ENCODE measurements at regions not wholly inside any gene's neighbourhood (a gene's known extent, or its start where the extent isn't known, plus 50 kb on each side); places are given as distances from the start of the nearest gene placed in this dataset.

DNA sequence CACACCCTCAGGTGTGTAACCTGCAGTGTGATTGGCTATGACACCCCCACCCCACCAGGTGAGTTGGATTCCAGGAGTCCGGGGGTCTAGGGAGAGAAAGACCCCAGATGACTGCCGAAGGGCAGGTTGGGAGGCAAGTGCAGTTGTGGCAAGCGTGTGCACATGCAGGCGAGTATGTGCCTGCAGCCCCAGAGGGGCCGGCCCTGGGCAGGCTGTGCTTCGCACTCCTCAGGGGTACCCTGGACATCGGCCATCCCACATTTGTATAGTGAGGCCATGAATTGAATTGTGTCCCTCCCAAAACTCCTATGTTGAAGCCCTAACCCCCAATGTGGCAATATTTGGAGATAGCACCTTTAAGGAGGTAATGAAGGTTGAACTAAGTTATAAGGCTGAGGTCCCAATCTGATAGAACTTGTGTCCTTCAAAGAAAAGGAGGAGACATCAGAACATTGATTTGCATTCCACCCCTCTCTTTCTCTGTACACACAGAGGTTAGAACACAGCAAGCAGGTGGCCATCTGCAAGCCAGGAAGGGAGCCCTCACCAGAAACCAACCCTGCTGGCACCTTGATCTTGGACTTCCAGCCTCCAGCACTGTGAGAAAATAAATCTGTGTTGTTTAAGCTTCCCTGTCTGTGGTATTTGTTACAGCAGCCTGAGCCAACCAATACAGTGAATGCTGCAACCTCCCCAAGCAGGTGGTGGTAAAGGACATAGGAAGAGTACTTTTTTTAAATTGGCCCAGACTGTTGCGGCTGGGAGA, 241.8 kb downstream of the TFCP2L1 start:
- no peak for DNase-seq (ENCODE audit: low read depth)
- no peak for TF ChIP-seq CTCF (IDR thresholded peaks at IDR 0.05; ENCODE audit: insufficient read depth, low read length, poor library complexity, severe bottlenecking)
- H3K27me3 ChIP-seq (ENCODE audit: control insufficient read depth, insufficient read depth, low read length), result peaks cover 14% of the 10 kb centered on the region
- no peaks in the 10 kb centered on the region for H3K36me3 ChIP-seq (ENCODE audit: control insufficient read depth, insufficient read depth, low read length)
- H3K4me3 ChIP-seq (ENCODE audit: low read depth, low read length), result no peak overlapping the region

GRCh38 chr2:121043827-121044222, 241.2 kb downstream of the TFCP2L1 start:
- no peak for TF ChIP-seq CTCF (IDR thresholded peaks at IDR 0.05; ENCODE audit: insufficient read depth, low read length, poor library complexity, severe bottlenecking)
- no peak overlapping the region for H3K4me3 ChIP-seq (ENCODE audit: low read depth, low read length)

GRCh38 chr2:121044412-121044811, 240.6 kb downstream of the TFCP2L1 start:
- H3K36me3 ChIP-seq (ENCODE audit: control insufficient read depth, insufficient read depth, low read length), result no peaks in the 10 kb centered on the region
- H3K4me3 ChIP-seq (ENCODE audit: low read depth, low read length), result no peak overlapping the region
- peak; percentile 22 for TF ChIP-seq CTCF (IDR thresholded peaks at IDR 0.05; ENCODE audit: insufficient read depth, low read length, poor library complexity, severe bottlenecking)
- H3K27me3 ChIP-seq (ENCODE audit: control insufficient read depth, insufficient read depth, low read length), result peaks cover 16% of the 10 kb centered on the region
- no peak for DNase-seq (ENCODE audit: low read depth)

More at GRCh38 chr2:121043827-121044222, 241.2 kb downstream of the TFCP2L1 start:
- DNase-seq (ENCODE audit: low read depth), result no peak
- peaks cover 14% of the 10 kb centered on the region for H3K27me3 ChIP-seq (ENCODE audit: control insufficient read depth, insufficient read depth, low read length)
- H3K36me3 ChIP-seq (ENCODE audit: control insufficient read depth, insufficient read depth, low read length), result no peaks in the 10 kb centered on the region

- TF ChIP-seq CTCF (IDR thresholded peaks at IDR 0.05; ENCODE audit: insufficient read depth, low read length, poor library complexity, severe bottlenecking), result no peak
- no peaks in the 10 kb centered on the region for H3K36me3 ChIP-seq (ENCODE audit: control insufficient read depth, insufficient read depth, low read length)
- H3K4me3 ChIP-seq (ENCODE audit: low read depth, low read length), result no peak overlapping the region
- H3K27me3 ChIP-seq (ENCODE audit: control insufficient read depth, insufficient read depth, low read length), result peaks cover 16% of the 10 kb centered on the region
- no peak for DNase-seq (ENCODE audit: low read depth)
Observed at GRCh38 chr2:121045245-121045644, 239.8 kb downstream of the TFCP2L1 start.

DNA sequence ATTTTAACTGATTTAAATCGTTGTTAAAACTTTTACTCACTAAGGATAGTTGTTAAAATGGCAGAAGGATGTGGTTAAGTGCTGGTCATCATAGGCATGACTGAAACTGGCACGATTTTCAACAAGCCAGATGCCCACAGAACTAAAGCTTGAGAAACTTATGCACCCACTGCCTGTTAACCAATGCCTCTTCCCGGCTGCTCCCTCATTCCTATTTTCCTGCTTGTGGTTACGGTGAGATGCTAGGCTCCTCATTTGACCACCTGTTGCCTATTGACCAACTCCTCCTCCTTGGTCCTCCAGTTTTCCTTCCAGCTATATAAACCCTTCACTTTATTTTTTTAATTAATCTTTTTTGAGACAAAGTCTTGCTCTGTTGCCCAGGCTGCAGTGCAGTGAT, 238.7 kb downstream of the TFCP2L1 start:
- no peak for TF ChIP-seq CTCF (IDR thresholded peaks at IDR 0.05; ENCODE audit: insufficient read depth, low read length, poor library complexity, severe bottlenecking)
- Histone ChIP-seq H3K36me3 (ENCODE audit: control insufficient read depth, insufficient read depth, low read length) (no peaks in the 10 kb centered on the region), H3K4me3 (ENCODE audit: low read depth, low read length) (no peak overlapping the region), H3K27me3 (ENCODE audit: control insufficient read depth, insufficient read depth, low read length) (peaks cover 16% of the 10 kb centered on the region)
- DNase-seq (ENCODE audit: low read depth), result no peak

DNA sequence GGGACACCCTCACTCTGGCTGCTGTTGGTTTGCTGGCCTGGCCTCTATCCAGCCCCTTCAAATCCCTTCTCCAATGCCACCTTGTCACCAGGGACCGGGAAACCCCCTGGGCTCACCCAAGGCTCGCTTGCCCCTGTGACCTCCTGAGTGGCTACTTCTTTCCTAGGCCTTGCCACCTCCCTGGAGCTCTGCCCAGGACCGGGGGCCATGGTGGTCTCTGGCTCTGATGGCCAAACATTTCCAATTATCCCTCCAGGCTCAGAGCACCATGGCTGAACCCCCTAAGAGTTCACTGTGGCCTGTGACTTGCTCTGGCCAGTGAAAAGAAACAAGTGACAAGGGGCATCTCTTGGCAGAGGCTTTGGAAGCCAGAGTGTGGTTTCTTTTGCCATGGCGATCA, 237.6 kb downstream of the TFCP2L1 start:
- Histone ChIP-seq H3K36me3 (ENCODE audit: control insufficient read depth, insufficient read depth, low read length) (no peaks in the 10 kb centered on the region), H3K27me3 (ENCODE audit: control insufficient read depth, insufficient read depth, low read length) (peaks cover 14% of the 10 kb centered on the region), H3K4me3 (ENCODE audit: low read depth, low read length) (no peak overlapping the region)
- no peak for TF ChIP-seq CTCF (IDR thresholded peaks at IDR 0.05; ENCODE audit: insufficient read depth, low read length, poor library complexity, severe bottlenecking)
- DNase-seq (ENCODE audit: low read depth), result no peak

All from kidney epithelial cell (primary cell).